Activated naive CD8-positive, alpha-beta T cell treated with anti-CD3 and anti-CD28 coated beads for 36 hours (primary cell): ENCODE measurements at regions not wholly inside any gene's neighbourhood (a gene's known extent, or its start where the extent isn't known, plus 50 kb on each side); places are given as distances from the start of the nearest gene placed in this dataset.

Experiments used
- DNase-seq: peaks from one replicate; pipeline ENCODE4 v3.0.0; 2021
- H3K27ac Mint-ChIP-seq: one replicate; pipeline ENCODE4 v1.8.0; 2022; ENCODE audit warnings: mild to moderate bottlenecking, moderate library complexity, mixed read lengths
- H3K27me3 Mint-ChIP-seq: one replicate; pipeline ENCODE4 v1.8.0; 2022; ENCODE audit warnings: mild to moderate bottlenecking, mixed read lengths
- H3K36me3 Mint-ChIP-seq: one replicate; pipeline ENCODE4 v1.8.0; 2021; ENCODE audit warnings: mild to moderate bottlenecking, mixed read lengths
- H3K4me1 Mint-ChIP-seq: one replicate; pipeline ENCODE4 v1.8.0; 2021; ENCODE audit warnings: mixed read lengths
- H3K4me3 Mint-ChIP-seq: one replicate; pipeline ENCODE4 v1.8.0; 2022; ENCODE audit warnings: mild to moderate bottlenecking, moderate library complexity, mixed read lengths
- H3K9me3 Mint-ChIP-seq: one replicate; pipeline ENCODE4 v1.8.0; 2022; ENCODE audit warnings: mixed read lengths

DNA sequence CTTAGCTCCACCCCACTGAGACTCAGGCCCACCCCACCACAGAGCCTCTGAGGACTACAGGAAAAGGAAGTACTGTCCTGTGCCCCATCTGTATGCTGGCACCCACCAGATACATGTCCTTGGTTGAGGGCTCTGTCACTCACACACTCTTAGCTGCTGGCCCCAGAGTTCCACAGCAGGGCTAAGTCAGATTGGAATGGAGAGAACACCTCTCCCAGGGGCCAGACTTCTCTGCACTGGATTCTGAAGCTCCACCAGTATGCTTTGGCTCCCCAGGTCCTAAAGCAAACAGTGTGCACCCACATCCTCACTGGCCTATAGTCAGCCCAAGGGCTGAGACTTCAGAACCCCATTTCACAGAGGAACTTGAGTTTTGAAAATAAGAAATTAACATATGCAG, 103.2 kb upstream of the PPP2R2D start:
- no peak overlapping the region for H3K27ac Mint-ChIP-seq
- H3K36me3 Mint-ChIP-seq = no peaks in the 10 kb centered on the region
- H3K27me3 Mint-ChIP-seq = peaks cover 13% of the 10 kb centered on the region
- no peaks in the 10 kb centered on the region for H3K4me1 Mint-ChIP-seq
- no peak for DNase-seq
- H3K9me3 Mint-ChIP-seq = peaks cover 12% of the 10 kb centered on the region
- no peak overlapping the region for H3K4me3 Mint-ChIP-seq

DNA sequence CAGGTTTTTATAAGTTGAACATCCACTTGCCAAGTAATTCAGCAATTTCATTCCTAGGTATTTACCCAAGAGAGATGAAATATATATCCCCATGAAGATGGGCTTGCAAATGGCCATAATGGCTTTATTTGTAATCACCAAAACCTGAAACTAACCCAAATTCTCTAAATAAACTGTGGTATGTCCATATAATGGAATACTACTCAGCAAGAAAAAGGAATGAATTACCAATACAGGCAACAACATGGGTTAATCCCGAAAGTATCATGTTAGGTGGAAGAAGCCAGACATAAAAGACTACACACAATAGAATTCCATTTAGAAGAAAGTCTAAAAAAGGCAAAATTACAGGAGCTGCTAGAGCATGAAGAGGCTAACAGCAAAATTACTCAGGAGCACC, 101.4 kb upstream of the PPP2R2D start:
- H3K4me3 Mint-ChIP-seq = no peak overlapping the region
- H3K9me3 Mint-ChIP-seq = peaks cover 12% of the 10 kb centered on the region
- DNase-seq = no peak
- no peak overlapping the region for H3K27ac Mint-ChIP-seq
- no peaks in the 10 kb centered on the region for H3K4me1 Mint-ChIP-seq
- peaks cover 13% of the 10 kb centered on the region for H3K27me3 Mint-ChIP-seq
- H3K36me3 Mint-ChIP-seq = no peaks in the 10 kb centered on the region

DNA sequence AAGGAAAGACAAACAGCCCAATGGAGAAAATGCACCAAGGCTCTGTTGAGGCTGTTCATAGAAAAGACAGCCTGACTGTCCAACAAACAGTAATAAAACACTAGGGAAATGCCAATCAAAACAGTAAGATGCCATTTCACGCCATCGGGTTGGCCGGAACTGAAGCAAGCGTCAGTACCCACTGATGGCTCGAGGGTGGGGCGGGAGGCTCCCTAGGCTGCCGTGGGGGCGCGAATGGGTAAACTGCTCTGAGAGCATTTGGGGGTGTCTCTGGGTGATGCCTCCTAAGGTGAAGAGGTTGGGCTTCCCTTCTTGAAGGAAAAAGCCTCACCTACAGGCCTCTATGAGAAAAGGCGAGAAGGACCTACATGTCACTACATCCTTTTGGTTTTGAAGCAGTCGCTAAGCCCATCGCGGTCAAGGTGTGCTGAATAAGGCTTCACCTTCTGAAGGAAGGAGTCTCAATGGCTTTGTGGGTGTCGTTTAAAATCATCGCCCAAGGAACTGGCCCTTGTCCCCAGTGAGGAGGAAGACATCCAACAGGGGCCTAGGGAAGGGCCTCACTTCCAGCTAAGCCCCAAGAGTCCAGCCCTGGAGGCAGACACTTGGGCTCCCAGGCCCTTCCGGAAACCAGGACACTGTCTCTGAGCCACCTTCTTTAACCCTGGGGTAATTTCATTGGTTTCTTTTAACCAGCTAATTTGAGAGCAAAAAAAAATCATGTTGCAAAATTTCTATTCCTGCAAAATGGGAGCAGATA, 98.5 kb upstream of the PPP2R2D start:
- peaks cover 8% of the 10 kb centered on the region for H3K27me3 Mint-ChIP-seq
- no peak overlapping the region for H3K27ac Mint-ChIP-seq

DNA sequence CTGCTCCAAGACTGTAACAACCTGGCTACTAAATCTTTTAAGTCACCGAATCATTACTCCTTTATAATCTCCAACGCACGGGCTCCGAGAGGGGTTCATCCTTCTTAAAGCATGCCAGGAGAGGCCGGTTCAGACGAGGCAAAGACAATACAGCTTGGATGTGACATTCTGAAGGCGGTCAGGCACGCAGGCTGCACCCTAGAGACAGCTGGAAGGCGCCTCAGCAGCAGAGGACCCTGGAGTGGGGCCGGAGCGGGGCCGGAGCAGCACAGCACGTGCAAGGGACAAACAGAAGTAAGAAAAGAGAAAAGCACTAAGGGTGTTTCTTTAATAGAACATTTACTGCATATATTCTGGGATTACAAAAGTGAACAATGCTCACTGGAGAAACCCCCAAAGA, 97.8 kb upstream of the PPP2R2D start:
- H3K27me3 Mint-ChIP-seq = peaks cover 8% of the 10 kb centered on the region
- no peak overlapping the region for H3K27ac Mint-ChIP-seq
- no peaks in the 10 kb centered on the region for H3K36me3 Mint-ChIP-seq
- no peaks in the 10 kb centered on the region for H3K4me1 Mint-ChIP-seq
- no peak for DNase-seq
- peaks cover 10% of the 10 kb centered on the region for H3K9me3 Mint-ChIP-seq
- no peak overlapping the region for H3K4me3 Mint-ChIP-seq

More for the DNA sequence above, 98.5 kb upstream of the PPP2R2D start:
- Mint-ChIP-seq H3K36me3 (no peaks in the 10 kb centered on the region), H3K4me1 (no peaks in the 10 kb centered on the region), H3K9me3 (peaks cover 10% of the 10 kb centered on the region), H3K4me3 (no peak overlapping the region)
- DNase-seq = no peak

DNA sequence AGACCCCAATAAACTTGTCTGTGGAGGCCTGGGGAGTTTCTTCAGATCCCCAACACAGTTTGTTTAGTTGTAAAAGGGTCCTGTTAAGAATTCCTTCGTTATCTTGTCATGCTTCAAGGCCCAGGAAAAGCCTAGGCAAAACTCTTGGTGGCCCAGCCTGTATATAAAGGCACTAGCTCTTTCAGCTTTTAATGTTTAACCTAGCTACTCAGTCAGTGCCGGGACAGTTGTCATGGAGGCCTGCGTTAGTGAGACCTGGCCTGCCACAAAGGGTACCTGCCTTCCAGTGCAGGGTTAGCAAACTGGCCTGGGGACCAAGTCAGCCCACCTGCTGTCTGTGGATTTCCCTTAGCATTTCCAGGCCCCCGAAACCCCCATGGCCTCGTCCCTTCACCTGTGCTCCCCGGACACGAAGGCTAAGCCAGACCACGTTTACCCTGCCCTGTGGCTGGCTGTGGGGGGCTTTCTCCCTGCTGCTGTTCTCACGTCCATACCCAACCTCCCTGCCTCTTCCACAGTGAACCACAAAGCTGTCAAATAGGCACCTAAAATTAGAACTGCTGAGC, 96.9 kb upstream of the PPP2R2D start:
- Mint-ChIP-seq H3K27ac (no peak overlapping the region), H3K27me3 (peaks cover 4% of the 10 kb centered on the region), H3K4me1 (no peaks in the 10 kb centered on the region), H3K4me3 (no peak overlapping the region), H3K36me3 (no peaks in the 10 kb centered on the region), H3K9me3 (peaks cover 10% of the 10 kb centered on the region)
- DNase-seq = no peak

DNA sequence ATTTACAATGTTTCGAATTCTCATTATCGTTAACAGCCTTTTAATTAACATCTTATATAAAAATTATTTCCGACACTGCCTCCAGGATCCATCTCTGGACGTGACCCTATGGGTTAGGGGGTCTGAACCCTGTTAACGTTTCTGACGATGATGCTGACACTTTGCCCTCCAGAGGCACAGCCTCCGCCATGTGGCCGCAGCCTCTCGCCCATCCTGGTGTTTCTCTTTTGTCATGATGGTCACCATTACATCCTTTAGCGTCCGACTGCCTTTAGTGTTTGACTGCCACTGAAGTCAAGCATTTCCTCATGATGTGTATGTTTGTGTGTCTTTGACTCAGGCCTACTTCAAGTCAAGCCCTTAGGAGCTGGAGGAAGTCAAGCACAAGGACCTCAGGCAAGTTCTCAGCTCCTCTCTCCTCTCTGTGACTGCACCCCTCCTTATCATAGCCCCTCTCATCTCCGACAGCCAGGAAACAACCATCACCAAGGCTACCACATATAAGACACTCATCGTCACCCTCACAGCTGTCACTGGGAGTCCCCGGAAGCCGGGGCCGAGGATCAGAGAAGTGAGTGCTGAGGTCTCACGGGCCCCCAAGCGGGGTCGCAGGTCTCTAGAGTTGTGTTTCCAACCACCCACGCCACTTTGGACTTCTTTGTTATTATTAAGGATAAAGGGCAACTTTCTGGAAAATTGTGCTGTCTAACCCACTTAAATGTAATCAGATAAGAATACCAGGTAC, 96.1 kb upstream of the PPP2R2D start:
- no peaks in the 10 kb centered on the region for H3K36me3 Mint-ChIP-seq
- peaks cover 5% of the 10 kb centered on the region for H3K9me3 Mint-ChIP-seq
- no peak overlapping the region for H3K27ac Mint-ChIP-seq
- no peaks in the 10 kb centered on the region for H3K4me1 Mint-ChIP-seq
- no peak overlapping the region for H3K4me3 Mint-ChIP-seq
- no peaks in the 10 kb centered on the region for H3K27me3 Mint-ChIP-seq
- DNase-seq = no peak

DNA sequence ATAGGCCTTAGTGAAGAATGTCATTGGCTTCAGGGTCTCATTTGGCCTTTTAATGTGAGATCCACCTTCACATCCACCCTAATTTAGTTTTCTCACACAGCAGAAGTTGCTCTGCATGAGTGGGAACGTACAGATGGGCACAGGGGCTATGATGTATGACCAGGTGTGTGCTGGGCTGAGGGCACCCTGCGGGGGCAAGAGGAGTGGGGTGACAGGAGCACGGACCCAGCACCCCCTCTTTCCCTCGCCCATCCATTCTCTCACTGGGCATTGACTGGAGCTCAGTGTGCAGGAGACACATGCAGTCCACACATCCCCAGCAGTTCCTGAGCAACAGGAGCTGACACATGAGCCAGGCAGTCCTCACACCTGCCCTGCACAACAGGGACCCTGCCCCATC, 95.1 kb upstream of the PPP2R2D start:
- H3K4me1 Mint-ChIP-seq = no peaks in the 10 kb centered on the region
- H3K4me3 Mint-ChIP-seq = no peak overlapping the region
- no peaks in the 10 kb centered on the region for H3K9me3 Mint-ChIP-seq
- H3K27me3 Mint-ChIP-seq = no peaks in the 10 kb centered on the region
- no peak overlapping the region for H3K27ac Mint-ChIP-seq
- DNase-seq = no peak
- H3K36me3 Mint-ChIP-seq = no peaks in the 10 kb centered on the region

DNA sequence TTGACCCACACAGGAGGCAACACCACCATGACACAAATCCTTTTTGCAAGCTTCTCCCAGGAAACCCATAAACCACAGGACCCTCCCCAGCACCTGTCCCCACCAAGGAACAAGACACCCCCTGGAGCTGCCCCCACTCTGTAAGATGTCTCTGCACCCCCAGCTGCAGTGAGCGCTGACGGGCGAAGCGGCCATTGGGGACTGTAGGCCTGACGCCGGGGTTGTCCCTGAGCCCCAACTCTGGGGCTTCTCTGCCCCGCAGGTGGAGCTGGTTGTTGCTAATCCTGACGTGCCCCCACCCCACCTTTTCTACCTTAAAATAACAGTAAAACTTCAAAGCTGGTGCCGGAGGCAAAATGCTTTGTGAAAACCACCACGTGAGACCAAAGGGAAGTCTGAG, 94.7 kb upstream of the PPP2R2D start:
- Mint-ChIP-seq H3K36me3 (no peaks in the 10 kb centered on the region), H3K4me3 (no peak overlapping the region), H3K4me1 (no peaks in the 10 kb centered on the region), H3K27ac (no peak overlapping the region), H3K9me3 (no peaks in the 10 kb centered on the region), H3K27me3 (no peaks in the 10 kb centered on the region)
- no peak for DNase-seq

DNA sequence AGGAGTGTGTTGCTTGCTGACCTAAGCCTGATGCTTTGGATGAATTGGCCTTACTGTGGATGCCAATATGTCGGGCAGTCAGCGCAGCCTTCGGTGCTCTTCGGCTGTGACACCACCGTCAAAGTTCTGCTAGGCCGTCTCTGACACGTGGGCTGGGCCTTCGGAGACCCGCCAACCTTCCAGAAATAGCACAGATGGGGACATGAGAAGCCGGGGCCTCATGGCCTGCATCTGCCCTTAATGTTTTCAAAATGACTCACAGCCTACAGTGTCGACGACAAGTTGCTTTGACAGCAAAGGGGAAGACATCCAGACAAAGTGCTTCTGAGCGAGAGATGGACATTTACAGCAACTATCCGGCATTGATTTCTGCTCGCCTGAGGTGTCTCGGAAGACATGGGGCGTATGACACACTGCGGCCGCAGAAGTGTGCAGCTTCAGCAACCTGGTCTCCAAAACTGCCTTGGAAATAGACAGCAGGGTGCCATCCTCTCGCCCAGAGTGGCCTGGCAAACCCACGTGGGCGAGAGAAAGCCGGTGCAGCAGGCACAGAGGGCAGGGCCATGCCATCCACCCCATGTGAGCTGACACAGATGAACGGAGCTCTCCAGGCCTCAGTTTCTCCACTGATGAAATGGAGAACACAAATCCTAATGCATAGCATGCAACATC, 94.0 kb upstream of the PPP2R2D start:
- H3K27me3 Mint-ChIP-seq = no peaks in the 10 kb centered on the region
- no peak overlapping the region for H3K4me3 Mint-ChIP-seq
- no peak overlapping the region for H3K27ac Mint-ChIP-seq
- no peak for DNase-seq
- no peaks in the 10 kb centered on the region for H3K36me3 Mint-ChIP-seq
- H3K4me1 Mint-ChIP-seq = no peaks in the 10 kb centered on the region
- H3K9me3 Mint-ChIP-seq = no peaks in the 10 kb centered on the region

DNA sequence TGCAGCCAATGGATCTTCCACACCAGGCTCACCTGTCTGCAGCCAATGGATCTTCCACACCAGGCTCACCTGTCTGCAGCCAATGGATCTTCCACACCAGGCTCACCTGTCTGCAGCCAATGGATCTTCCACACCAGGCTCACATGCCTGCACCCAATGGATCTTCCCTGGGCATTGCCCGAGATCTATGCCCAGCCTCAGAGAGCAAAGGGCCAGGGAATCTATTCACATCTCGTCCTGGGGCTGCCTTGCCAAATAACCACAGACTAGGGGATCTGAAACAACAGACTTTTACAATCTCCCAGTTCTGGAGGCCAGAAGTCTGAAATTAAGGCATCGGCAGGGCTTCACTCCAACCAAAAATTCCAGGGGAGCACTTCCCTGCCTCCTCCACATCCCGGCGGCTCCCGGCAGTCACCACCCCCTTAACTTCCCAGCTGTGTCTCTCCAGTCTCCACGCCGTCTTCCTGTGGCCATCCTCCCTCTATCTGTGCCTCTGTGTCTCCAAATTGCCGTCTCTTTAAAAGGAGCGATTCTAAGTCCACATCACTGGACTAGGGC, 92.4 kb upstream of the PPP2R2D start:
- Mint-ChIP-seq H3K27ac (no peak overlapping the region), H3K4me3 (no peak overlapping the region), H3K36me3 (no peaks in the 10 kb centered on the region), H3K9me3 (no peaks in the 10 kb centered on the region), H3K4me1 (no peaks in the 10 kb centered on the region), H3K27me3 (no peaks in the 10 kb centered on the region)
- no peak for DNase-seq

DNA sequence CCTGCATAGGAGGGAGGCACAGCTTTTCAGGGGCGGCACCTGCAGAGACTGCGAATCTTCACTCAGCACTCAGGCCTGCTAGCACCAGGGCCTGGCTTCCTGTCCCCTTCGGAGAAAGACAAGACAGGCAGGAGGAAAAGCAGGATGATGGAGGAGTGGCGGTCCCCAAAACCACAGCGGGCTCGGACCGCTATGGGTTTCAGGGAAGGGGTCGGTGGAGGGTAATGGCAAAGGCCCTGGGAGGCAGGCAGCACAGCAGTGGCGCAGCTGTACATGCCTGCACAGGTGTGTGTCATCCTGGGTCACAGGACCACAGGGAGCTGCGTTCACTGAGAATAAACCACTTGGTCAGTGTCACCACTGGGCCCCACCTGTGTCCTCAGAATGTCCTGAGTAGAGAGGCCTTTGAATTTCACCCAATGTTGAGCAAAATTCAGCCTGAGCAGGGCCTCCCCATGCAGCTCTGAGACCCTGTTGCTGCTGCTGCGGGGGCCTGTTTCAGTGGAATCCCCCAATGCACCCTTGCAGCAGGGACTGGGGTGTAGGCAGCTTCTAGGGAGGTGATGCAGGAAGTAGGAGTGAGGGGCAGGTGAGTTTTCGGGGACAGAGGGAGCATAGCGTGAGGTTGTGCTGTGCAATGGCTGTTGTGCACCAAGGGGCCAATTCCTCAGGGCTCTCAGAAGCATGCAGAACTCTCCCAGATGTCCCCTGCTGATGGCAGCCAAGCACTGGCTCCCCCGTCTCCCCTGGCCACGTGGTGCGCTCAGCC, 90.6 kb upstream of the PPP2R2D start:
- Mint-ChIP-seq H3K4me1 (no peaks in the 10 kb centered on the region), H3K9me3 (no peaks in the 10 kb centered on the region), H3K27me3 (peaks cover 3% of the 10 kb centered on the region), H3K4me3 (no peak overlapping the region), H3K36me3 (no peaks in the 10 kb centered on the region), H3K27ac (no peak overlapping the region)
- no peak for DNase-seq

DNA sequence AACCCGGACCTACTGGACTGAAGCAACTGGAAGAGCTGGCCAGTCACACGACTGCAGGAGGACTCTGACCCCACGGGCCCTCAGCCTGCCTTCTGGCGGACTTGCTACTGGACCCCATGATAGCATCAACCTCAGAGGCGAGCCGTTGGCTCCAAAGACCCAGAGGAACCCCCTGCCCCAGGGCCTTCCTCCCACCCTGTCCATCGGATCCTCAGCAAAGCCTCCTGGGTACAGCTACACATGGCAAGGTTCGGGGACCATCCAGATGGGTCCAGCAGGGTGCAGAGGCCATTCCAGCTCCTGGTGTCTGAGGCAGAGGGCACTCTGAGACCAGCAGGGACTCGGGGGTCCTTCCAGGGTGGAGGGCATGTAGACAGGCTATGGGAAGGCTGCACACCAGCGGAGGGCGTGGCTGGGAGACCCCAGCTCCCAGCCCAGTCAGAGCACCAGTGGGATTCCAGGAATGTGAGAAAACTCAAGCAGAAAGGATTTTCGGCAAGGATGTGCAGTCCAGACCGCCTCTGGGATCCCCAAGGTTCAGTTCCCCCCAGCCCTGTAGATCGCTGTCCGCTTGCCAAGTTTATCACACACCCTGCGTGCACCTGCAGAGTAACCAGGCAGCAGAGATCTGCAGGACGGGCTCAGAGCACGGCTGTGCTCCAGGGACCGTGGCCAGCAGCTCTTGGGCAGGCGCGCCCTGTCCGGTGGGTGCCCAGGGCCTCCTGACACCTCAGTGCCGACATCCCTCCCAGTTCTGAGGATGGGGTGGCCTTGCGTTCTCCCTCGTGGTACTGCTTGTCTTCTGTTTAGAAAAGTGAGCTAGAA, 89.8 kb upstream of the PPP2R2D start:
- Mint-ChIP-seq H3K4me1 (no peaks in the 10 kb centered on the region), H3K27me3 (peaks cover 3% of the 10 kb centered on the region), H3K4me3 (no peak overlapping the region), H3K9me3 (no peaks in the 10 kb centered on the region), H3K36me3 (no peaks in the 10 kb centered on the region), H3K27ac (no peak overlapping the region)
- DNase-seq = no peak

DNA sequence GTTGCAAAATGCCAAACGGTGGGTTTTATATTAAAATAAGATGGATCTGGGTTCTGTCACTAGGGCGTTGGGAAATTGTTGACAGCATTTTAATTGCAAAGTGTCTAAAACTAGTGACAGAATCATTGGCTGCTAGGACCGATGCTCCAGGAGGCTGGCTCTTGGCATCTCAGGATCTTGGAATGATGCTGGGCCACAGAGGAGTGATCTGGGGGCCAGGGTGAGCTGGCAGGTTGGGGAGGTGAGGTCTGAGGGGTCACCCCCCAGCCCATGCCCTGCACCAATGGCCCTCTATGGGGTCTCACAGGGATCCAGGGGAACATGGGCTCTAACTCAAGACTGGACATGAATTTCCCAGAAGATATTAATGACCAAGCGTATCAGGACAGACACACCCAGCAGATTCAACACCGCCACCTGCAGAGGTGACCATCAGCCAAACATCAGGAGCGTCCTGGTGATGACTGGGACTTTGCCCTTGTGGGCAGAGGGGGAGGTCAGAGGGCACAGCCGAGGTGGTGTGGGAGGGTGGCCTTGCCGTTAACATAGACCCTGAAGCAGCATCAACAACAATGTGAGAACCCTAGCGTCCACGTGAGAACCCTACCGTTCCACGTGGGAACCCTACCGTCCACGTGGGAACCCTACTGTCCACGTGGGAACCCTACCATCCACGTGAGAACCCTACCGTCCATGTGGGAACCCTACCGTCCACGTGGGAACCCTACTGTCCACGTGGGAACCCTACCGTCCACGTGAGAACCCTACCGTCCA, 89.0 kb upstream of the PPP2R2D start:
- no peak for DNase-seq
- Mint-ChIP-seq H3K4me3 (no peak overlapping the region), H3K27ac (no peak overlapping the region), H3K27me3 (peaks cover 3% of the 10 kb centered on the region), H3K4me1 (no peaks in the 10 kb centered on the region), H3K9me3 (no peaks in the 10 kb centered on the region), H3K36me3 (no peaks in the 10 kb centered on the region)
